ENCODE measurements at regions not wholly inside any gene's neighbourhood (a gene's known extent, or its start where the extent isn't known, plus 50 kb on each side); places are given as distances from the start of the nearest gene placed in this dataset.
A peak's percentile ranks its signal among the peaks of the same experiment; 100 is the strongest.

DNA sequence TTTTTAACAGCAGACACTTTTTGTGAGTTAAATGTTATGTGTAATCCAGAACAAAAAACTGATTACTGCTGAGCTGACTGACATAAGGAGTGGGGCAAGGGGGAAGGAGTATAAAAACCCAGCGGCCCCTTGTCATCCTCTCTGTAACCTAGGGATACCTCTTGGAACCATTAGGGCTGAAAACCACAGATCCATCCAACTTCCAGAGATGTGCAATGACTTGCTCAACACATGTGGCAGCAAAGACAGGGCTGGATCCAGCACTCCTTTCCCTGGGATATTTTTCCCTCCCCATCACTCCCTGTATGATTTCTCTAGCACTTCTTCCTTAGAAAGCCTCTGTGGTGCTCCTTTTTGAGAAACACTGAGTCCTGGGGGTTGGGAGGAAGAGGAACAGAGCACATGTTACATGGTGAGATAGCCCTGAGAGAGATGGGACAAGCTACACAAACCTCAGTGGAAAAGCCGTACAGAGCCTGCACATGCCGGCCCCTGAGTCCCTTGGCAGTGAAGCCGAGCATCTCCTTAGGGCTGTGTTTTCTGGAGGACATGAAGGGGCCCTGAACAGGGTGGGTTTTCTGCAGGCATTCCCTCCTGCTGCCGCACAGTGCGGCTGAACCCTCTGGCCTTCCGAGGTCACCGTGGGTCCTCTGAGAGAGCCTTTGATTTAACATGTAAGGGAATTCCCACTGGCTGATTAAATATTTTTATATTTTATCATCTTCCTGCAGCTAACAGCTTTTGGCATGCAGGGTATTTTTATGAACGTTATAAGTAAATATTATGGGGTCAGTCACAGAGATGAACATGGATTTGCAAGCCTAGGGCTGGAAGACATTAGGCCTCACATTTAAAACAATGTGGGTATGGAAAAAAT lies 219.9 kb downstream of the COG6 start:
- TF ChIP-seq GATA3 (IDR thresholded peaks at IDR 0.05; ENCODE audit: low read depth, low read length) (no peak), GATA2 (IDR thresholded peaks at IDR 0.05; ENCODE audit: low read depth, low read length) (no peak)

DNA sequence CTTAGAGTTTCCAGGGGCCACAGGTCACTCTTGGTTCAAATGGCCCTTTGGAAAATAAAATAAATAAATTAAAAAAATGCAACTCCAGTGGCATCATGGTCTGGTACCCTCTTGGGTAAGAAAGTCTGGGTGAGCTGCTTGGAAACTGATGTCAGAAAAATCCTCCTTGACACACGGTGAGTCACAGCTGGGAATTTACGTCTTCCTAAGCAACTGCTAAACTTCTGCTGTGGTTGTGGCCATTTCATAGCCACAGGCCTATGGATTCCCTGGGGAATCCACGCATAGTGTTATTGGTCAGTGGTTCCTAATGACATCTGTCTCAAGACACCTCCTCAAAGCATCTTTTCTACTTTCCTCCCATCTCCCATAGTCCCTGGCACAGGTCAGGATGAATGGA lies 220.8 kb downstream of the COG6 start:
- no peak for TF ChIP-seq GATA3 (IDR thresholded peaks at IDR 0.05; ENCODE audit: low read depth, low read length)
- TF ChIP-seq GATA2 (IDR thresholded peaks at IDR 0.05; ENCODE audit: low read depth, low read length), result no peak

- TF ChIP-seq GATA3 (IDR thresholded peaks at IDR 0.05; ENCODE audit: low read depth, low read length), result no peak
- TF ChIP-seq GATA2 (IDR thresholded peaks at IDR 0.05; ENCODE audit: low read depth, low read length), result no peak
Measured at GRCh38 chr13:39877134-39877533, 221.7 kb downstream of the COG6 start.

DNA sequence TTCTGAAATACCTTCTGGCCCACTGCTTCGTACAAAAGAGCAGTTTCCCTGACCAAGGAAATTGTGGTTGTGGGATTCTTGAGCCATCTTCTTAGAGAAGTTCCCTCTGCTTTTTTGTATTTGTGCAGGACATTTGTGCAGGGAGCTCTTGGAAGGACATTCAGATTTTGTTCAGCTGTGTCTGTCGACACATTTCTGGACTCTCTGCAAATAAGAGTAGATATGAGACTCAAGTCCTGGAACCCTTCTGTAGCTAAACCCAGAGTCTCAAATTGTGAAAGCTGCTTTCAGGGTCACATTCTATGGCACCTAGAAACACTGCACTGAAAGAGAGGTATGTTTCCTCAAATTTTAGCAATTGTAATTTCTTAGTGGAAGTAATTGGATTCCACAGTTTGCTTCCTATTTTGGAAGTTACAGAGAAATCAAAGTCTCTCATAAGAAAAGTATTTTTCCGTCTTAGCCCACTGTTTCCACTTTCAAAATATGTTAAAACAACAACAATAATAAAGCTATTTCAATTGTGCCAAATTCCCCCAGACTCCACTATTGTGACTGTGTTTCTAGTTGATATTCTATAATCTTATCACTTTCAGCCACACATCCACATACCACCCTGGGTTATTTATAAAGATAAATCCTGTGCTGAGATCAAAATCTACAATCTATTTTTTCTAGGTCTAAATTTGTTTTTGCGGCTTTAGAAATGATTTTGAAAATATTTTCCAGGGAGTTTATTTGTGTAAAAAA lies 224.0 kb downstream of the COG6 start:
- TF ChIP-seq GATA3 (IDR thresholded peaks at IDR 0.05; ENCODE audit: low read depth, low read length) (no peak), GATA2 (IDR thresholded peaks at IDR 0.05; ENCODE audit: low read depth, low read length) (no peak)

- TF ChIP-seq GATA3 (IDR thresholded peaks at IDR 0.05; ENCODE audit: low read depth, low read length) (no peak), GATA2 (IDR thresholded peaks at IDR 0.05; ENCODE audit: low read depth, low read length) (no peak)
Measured at GRCh38 chr13:39881383-39881782, 225.9 kb downstream of the COG6 start.

- TF ChIP-seq GATA2 (IDR thresholded peaks at IDR 0.05; ENCODE audit: low read depth, low read length), result no peak
Measured at GRCh38 chr13:39881887-39882286, 226.4 kb downstream of the COG6 start.

DNA sequence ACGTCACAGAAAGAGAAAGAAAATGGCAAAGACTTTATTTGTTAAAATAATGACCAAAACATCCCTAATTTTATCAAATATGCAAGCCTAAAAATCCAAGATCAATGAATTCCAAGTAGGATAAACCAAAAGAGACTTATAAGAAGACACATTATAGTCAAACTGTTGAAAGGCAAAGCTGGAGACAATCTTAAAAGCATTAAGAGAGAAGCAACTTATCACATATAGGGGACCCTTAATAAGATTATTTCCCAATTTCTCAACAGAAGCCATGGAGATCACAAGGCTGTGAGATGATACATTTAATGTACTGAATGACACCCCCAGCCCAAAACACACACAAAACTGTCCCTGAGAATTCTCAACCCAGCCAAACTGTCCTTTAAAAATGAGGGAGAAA lies 228.7 kb downstream of the COG6 start:
- TF ChIP-seq GATA2 (IDR thresholded peaks at IDR 0.05; ENCODE audit: low read depth, low read length) (no peak), GATA3 (IDR thresholded peaks at IDR 0.05; ENCODE audit: low read depth, low read length) (no peak)

- TF ChIP-seq GATA3 (IDR thresholded peaks at IDR 0.05; ENCODE audit: low read depth, low read length) (no peak), GATA2 (IDR thresholded peaks at IDR 0.05; ENCODE audit: low read depth, low read length) (no peak)
Measured at GRCh38 chr13:39886336-39886735, 230.9 kb downstream of the COG6 start.

GRCh38 chr13:39887387-39887786 lies 231.9 kb downstream of the COG6 start:
- TF ChIP-seq GATA2 (IDR thresholded peaks at IDR 0.05; ENCODE audit: low read depth, low read length) (no peak), GATA3 (IDR thresholded peaks at IDR 0.05; ENCODE audit: low read depth, low read length) (no peak)

- no peak for TF ChIP-seq GATA2 (IDR thresholded peaks at IDR 0.05; ENCODE audit: low read depth, low read length)
Measured at GRCh38 chr13:39888865-39889810, 233.7 kb downstream of the COG6 start.

DNA sequence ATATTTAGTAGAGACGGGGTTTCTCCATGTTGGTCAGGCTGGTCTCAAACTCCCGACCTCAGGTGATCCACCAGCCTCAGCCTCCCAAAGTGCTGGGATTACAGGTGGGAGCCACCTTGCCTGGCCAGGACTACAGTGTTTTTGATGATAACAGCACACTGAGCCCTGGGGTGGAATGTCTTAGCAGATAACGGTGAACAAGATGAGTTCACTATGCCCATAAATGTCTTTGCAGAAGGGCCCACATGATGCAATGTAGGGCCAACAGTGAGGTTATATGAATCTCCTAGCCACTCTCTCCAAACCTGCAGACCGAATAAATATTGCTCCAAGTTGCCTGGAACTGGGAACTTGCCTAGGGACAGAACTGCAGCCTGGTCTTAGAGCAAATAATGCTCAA lies 235.1 kb downstream of the COG6 start:
- TF ChIP-seq GATA3 (IDR thresholded peaks at IDR 0.05; ENCODE audit: low read depth, low read length) (no peak), GATA2 (IDR thresholded peaks at IDR 0.05; ENCODE audit: low read depth, low read length) (no peak)

GRCh38 chr13:39892721-39893685 lies 237.5 kb downstream of the COG6 start:
- peak; percentile 89 for TF ChIP-seq GATA2 (IDR thresholded peaks at IDR 0.05; ENCODE audit: low read depth, low read length)
- peak; percentile 65 for TF ChIP-seq GATA3 (IDR thresholded peaks at IDR 0.05; ENCODE audit: low read depth, low read length)

DNA sequence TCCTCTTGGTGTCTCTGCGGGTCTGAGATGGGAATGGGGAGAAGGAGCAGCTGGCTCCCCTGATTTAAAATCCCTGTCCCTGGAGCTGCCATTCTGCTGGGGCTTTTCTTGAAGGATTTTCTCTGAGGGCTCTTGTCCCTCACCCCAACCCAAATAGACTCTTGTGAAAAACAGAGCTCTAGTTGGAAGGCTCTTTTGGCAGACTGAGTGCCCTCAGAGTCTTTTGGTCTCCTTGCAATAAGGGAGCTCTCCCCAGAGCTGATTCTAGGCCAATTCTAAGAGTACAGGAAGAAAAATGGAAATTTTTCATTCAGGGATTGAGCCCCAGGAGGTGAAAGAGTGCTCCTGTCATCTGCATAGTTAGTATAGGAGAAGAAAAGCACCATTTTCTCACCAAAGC lies 238.3 kb downstream of the COG6 start:
- TF ChIP-seq GATA2 (IDR thresholded peaks at IDR 0.05; ENCODE audit: low read depth, low read length) (no peak), GATA3 (IDR thresholded peaks at IDR 0.05; ENCODE audit: low read depth, low read length) (no peak)

Measured in SH-SY5Y (cell line).